ENCODE measurements at regions not wholly inside any gene's neighbourhood (a gene's known extent, or its start where the extent isn't known, plus 50 kb on each side); places are given as distances from the start of the nearest gene placed in this dataset.
A peak's percentile ranks its signal among the peaks of the same experiment; 100 is the strongest.

DNA sequence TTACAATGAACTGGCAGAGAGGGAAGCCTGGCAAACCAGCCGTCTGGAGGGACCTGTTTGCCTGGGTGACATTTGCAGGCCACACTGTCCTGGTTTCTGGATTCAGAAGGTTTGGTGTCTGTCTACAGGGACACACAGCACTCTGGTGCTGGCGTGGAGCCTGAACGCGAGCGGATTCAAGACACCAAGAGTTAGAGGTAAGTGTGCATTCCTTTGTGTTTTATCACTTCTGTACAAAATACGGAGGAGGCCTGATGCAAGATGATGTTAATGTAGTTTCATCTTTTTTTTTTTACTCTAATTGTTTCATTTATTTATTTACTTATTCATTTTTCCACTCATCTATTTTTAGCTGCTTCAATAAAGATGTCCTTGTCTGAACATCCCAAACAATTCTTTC is 485.3 kb upstream of the ADARB2 start:
- H3K9me3 Mint-ChIP-seq = no peaks in the 10 kb centered on the region
- H3K4me1 Mint-ChIP-seq = no peaks in the 10 kb centered on the region
- no peak overlapping the region for H3K4me3 Mint-ChIP-seq
- TF ChIP-seq EZH2phosphoT487 (IDR thresholded peaks at IDR 0.05) (no peak), EZH2 (IDR thresholded peaks at IDR 0.05) (no peak)
- TF ChIP-seq, protein P1, sequence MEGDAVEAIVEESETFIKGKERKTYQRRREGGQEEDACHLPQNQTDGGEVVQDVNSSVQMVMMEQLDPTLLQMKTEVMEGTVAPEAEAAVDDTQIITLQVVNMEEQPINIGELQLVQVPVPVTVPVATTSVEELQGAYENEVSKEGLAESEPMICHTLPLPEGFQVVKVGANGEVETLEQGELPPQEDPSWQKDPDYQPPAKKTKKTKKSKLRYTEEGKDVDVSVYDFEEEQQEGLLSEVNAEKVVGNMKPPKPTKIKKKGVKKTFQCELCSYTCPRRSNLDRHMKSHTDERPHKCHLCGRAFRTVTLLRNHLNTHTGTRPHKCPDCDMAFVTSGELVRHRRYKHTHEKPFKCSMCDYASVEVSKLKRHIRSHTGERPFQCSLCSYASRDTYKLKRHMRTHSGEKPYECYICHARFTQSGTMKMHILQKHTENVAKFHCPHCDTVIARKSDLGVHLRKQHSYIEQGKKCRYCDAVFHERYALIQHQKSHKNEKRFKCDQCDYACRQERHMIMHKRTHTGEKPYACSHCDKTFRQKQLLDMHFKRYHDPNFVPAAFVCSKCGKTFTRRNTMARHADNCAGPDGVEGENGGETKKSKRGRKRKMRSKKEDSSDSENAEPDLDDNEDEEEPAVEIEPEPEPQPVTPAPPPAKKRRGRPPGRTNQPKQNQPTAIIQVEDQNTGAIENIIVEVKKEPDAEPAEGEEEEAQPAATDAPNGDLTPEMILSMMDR (IDR thresholded peaks at IDR 0.05) = no peak
- Histone ChIP-seq H3K9me3 (ENCODE audit: low read depth) (no peaks in the 10 kb centered on the region), H3K4me3 (no peak overlapping the region), H2AFZ (replicated peaks) (no peak overlapping the region), H3K27me3 (no peaks in the 10 kb centered on the region), H3K4me1 (no peaks in the 10 kb centered on the region), H3K36me3 (no peaks in the 10 kb centered on the region), H3K9ac (no peak overlapping the region), H3F3A (ENCODE audit: low read depth) (no peaks in the 10 kb centered on the region), H4K20me1 (ENCODE audit: low read depth) (no peaks in the 10 kb centered on the region), H3K4me2 (no peak overlapping the region), H3K79me2 (ENCODE audit: low read depth) (no peaks in the 10 kb centered on the region), H3K27ac (no peak overlapping the region)
- H3K27ac Mint-ChIP-seq = no peak overlapping the region
- H3K27me3 Mint-ChIP-seq (ENCODE audit: insufficient read depth, low read depth) = peaks cover 4% of the 10 kb centered on the region
- DNase-seq (ENCODE audit: low spot score) = no peak
- H3K36me3 Mint-ChIP-seq = no peaks in the 10 kb centered on the region

DNA sequence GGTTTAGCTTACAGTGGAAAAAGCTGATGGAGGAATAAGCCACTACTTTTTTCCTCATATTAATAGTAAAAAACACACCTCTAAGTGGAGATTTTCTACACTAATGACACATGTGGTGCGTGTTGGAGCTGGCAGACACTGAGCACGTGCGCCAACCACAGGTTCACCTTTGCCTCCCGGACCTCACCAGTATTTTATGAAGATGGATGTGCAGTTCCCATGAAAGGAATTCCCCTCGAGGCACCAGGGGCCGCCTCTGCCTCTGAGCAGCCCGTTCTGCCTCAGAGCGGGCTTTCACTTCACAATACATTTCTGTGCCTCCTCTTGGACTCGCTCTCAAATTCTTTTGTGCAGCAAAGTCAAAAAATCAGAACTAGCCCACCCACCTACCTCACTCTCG is 477.5 kb upstream of the ADARB2 start:
- Histone ChIP-seq H3K4me3 (no peak overlapping the region), H3K4me1 (no peaks in the 10 kb centered on the region), H3K36me3 (no peaks in the 10 kb centered on the region), H3K79me2 (ENCODE audit: low read depth) (no peaks in the 10 kb centered on the region), H3K4me2 (no peak overlapping the region), H2AFZ (replicated peaks) (peak overlapping the region; percentile 22), H3K27me3 (no peaks in the 10 kb centered on the region), H3F3A (ENCODE audit: low read depth) (no peaks in the 10 kb centered on the region), H3K9ac (no peak overlapping the region), H3K9me3 (ENCODE audit: low read depth) (no peaks in the 10 kb centered on the region), H3K27ac (no peak overlapping the region), H4K20me1 (ENCODE audit: low read depth) (no peaks in the 10 kb centered on the region)
- DNase-seq (ENCODE audit: low spot score) = no peak
- TF ChIP-seq EZH2 (IDR thresholded peaks at IDR 0.05) (no peak), EZH2phosphoT487 (IDR thresholded peaks at IDR 0.05) (no peak)
- TF ChIP-seq, protein P1 (IDR thresholded peaks at IDR 0.05) = no peak
- H3K36me3 Mint-ChIP-seq = no peaks in the 10 kb centered on the region
- H3K27me3 Mint-ChIP-seq (ENCODE audit: insufficient read depth, low read depth) = no peaks in the 10 kb centered on the region
- no peaks in the 10 kb centered on the region for H3K9me3 Mint-ChIP-seq
- no peak overlapping the region for H3K27ac Mint-ChIP-seq
- H3K4me1 Mint-ChIP-seq = peaks cover 10% of the 10 kb centered on the region
- no peak overlapping the region for H3K4me3 Mint-ChIP-seq

DNA sequence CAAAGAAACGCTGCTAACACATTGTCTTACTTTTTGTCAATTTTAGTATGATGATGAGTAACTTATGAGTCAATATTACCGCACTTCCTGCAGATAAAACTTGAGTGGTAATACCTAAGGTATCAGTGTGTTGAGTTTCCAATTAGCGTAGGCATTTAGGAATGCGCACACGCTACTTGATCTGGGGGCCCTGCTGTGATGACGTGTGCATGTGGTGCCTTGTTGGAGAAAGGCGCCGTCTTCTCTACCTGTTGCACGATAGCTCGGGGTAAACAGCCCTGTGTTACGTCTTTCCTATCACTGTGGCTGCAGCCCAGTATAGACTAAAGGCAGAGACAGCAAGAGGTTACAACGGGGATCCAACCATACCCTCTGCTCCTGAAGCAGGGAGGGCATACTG is 476.8 kb upstream of the ADARB2 start:
- Histone ChIP-seq H3K79me2 (ENCODE audit: low read depth) (no peaks in the 10 kb centered on the region), H3K9me3 (ENCODE audit: low read depth) (no peaks in the 10 kb centered on the region), H3K9ac (no peak overlapping the region), H3K4me1 (no peaks in the 10 kb centered on the region), H3K27ac (no peak overlapping the region), H4K20me1 (ENCODE audit: low read depth) (no peaks in the 10 kb centered on the region), H2AFZ (replicated peaks) (no peak overlapping the region), H3K36me3 (no peaks in the 10 kb centered on the region), H3K4me3 (no peak overlapping the region), H3F3A (ENCODE audit: low read depth) (no peaks in the 10 kb centered on the region), H3K27me3 (no peaks in the 10 kb centered on the region), H3K4me2 (no peak overlapping the region)
- Mint-ChIP-seq H3K4me1 (peaks cover 10% of the 10 kb centered on the region), H3K36me3 (no peaks in the 10 kb centered on the region), H3K27me3 (ENCODE audit: insufficient read depth, low read depth) (no peaks in the 10 kb centered on the region), H3K4me3 (no peak overlapping the region), H3K27ac (no peak overlapping the region), H3K9me3 (no peaks in the 10 kb centered on the region)
- TF ChIP-seq, protein P1 (IDR thresholded peaks at IDR 0.05) = no peak
- TF ChIP-seq EZH2phosphoT487 (IDR thresholded peaks at IDR 0.05) (no peak), EZH2 (IDR thresholded peaks at IDR 0.05) (no peak)
- no peak for DNase-seq (ENCODE audit: low spot score)
